ENCODE measurements at regions not wholly inside any gene's neighbourhood (a gene's known extent, or its start where the extent isn't known, plus 50 kb on each side); places are given as distances from the start of the nearest gene placed in this dataset.

DNA sequence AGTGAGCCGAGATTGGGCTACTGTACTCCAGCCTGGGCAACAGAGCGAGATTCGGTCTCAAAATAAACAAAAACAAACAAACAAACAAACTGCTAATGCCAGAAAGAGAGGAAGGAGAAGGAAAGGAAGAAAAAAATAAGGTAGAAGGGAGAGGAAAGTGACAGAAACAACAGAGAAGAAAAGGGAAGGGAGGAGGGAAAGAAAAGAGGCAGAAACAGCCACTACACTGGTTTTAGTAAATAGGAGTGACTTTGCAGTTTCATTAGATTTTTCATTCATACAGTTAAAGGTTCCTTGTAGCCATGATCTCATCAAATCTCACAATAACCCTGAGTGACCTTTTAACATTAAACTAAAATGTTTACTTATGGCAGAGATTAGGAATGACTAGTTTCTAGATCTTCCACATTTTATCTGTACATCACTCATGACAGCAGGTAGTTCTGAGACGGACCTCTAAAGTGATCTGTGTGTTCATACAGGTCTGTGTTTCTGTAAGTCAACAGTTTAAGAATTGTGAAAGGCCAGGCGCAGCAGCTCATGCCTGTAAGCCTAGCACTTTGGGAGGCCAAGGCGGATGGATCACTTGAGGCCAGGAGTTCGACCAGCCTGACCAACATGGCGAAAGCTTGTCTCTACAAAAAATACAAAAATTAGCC lies 191.3 kb upstream of the KLF14 start:
- TF ChIP-seq POLR2A (IDR thresholded peaks at IDR 0.05; ENCODE audit: low read depth, low read length) (no peak), POLR2AphosphoS5 (IDR thresholded peaks at IDR 0.05; ENCODE audit: low read depth, low read length) (no peak; the same call in 1 of the 2 replicates)

All from GM12892 (cell line).